ENCODE measurements at regions not wholly inside any gene's neighbourhood (a gene's known extent, or its start where the extent isn't known, plus 50 kb on each side); places are given as distances from the start of the nearest gene placed in this dataset.
"Not testable (repeated sequence)": the region's sequence is repeated elsewhere in the genome, so short reads cannot be mapped to it uniquely, and the experiment has no call there.

DNA sequence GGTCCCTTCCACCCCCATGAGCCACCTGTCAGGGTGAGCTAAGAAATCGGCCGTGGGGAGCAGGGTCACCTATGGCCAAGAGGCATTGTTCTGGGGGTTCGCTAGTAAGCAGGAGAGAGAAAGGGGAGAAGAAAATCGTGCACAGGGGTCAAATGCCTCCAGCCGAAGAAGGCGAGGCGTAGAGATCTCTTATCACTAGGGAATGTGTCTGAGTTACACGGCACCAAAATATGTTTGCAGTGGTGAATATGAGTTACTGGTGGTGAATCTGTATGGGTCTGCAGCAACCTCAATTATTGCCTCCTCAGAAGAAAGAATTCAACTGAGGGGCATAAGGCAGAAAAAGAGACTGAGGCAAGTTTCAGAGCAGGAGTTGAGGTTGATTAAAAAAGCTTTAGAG, 54.2 kb upstream of the RABGAP1L start:
- no peak for FAIRE-seq

DNA sequence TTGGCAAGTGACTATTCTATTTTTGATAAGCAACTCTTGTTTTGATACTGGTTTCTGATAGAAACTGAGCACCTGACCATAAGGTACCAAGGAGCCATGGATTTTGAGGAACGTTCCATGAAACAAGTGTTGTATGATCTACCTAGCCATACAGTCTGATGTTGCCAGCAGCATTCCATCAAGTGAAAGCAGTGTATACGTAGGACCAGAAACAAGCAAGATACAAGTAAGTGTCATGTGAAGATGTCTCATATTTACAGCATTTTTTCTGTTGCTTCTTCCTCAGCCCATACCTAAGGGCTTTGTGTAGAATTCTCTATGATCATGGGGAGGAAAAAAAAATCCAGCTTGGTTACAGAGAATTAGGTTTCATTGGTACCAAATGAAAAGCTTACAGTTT, 55.6 kb upstream of the RABGAP1L start:
- no peak for FAIRE-seq

DNA sequence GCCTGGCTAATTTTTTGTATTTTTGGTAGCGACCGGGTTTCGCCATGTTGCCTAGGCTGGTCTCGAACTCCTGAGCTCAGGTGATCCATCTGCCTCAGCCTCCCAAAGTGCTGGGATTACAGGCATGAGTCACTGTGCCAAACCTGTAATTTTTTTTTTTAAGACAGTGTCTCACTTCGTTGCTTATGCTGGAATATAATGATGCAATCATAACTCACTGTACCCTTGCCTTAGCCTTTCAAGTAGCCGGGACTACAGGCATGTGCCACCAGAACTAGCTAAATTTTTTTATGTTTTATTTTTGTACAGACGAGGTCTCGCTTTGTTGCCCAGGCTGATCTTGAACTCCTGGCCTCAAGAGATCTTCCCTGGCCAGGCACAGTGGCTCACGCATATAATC, 57.3 kb upstream of the RABGAP1L start:
- not testable (repeated sequence) for FAIRE-seq

DNA sequence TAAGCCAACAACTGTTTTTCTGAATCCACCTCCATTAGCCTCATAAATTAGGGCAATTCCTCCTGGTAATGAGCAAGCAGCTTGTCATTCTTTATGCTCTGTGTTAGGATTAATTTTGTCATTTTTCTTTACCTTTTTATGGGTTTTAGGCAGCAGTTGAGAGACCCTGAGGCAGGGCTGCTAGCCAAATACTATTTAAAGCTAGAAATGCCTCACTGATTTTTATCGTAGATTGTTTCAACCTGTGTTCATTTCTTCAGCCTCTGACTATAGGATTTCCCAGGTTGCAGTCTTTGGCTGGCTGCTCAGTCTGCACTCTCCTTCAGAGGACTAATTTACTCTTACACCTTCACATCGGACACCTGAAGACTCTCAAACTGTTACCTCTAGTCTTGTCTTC, 61.9 kb upstream of the RABGAP1L start:
- FAIRE-seq = no peak

DNA sequence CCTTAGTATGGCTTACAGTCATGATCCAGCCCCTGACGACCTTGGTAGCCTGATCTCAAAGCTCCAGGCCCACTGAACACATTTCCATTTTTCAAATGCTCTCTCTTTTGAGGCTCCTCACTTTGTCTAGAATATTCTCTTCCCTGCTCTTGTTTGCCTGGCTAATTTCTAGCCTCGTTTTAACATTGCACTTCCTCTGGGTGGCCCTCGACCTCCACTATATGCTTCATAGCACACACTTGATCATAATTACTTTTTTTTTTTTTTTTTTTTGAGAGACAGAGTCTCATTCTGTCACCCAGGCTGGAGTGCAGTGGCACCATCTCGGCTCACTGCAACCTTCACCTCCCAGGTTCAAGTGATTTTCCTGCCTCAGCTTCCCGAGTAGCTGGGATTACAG, 65.5 kb upstream of the RABGAP1L start:
- FAIRE-seq = not testable (repeated sequence)

DNA sequence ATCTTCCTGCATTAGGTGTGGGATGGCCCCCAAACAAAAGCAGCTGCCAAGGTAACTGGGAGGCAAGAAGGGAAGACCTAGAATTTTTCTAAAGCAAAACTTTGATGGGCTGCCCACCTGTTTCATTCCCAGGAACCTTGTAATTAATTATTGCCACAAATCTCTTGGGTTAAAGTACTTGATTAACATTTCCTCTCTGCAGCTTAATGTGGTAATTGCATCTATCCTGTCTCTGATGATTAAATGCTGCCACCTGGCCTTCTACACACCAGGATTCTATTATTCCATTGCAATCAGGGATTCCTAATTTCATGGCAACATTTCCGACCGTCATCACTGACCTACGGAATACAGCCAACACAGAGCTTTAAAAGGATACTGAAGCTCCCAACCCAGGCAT, 68.3 kb upstream of the RC3H1 start:
- no peak for FAIRE-seq

DNA sequence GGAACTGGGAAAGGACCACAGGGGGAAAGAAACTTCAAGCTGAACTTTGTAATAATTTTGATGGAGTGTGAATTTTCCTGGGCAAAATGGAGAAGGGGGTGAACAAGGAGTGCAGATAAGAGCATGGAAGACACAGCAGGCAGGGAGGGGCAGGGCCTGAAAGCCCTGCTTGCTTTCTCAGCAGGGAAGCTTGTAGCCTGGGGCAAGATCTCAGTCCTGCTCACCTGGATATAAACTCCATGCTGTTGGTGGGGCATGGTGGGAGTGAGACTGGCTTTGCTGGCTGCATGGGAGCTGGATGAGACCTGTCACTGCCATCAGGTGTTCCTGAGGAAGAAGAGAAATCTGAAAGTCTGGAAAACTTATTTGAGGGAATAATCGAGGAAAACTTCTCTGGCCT, 58.7 kb upstream of the RC3H1 start:
- no peak for FAIRE-seq

DNA sequence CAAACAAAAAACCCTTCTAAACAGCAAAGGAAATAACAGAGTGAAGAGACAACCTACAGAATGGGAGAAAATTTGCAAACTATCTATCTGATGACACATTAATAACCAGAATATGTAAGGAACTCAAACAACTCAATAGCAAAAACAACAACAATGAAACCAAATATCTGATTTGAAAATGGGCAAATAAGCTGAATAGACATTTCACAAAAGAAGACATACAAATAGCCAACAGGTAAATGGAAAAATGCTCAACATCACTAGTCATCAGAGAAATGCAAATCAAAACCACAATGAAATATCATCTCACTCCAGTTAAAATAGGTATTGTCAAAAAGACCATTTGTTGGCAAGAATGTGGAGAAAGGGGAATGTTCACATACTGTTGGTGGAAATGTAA, 57.6 kb upstream of the RC3H1 start:
- peak; percentile 3 for FAIRE-seq

DNA sequence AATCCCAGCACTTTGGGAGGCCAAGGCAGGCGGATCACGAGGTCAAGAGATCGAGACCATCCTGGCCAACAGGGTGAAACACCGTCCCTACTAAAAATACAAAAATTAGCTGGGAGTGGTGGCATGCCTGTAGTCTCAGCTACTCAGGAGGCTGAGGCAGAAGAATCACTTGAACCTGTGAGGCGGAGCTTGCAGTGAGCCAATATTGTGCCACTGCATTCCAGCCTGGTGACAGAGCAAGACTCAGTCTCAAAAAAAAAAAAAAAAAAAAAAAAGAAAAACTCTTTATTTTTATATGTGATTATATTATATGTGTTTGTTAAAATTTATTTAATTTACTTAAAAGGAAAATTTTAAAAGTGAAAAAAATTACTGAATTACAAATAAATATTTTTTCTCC, 56.8 kb upstream of the RC3H1 start:
- peak; percentile 64 for FAIRE-seq

DNA sequence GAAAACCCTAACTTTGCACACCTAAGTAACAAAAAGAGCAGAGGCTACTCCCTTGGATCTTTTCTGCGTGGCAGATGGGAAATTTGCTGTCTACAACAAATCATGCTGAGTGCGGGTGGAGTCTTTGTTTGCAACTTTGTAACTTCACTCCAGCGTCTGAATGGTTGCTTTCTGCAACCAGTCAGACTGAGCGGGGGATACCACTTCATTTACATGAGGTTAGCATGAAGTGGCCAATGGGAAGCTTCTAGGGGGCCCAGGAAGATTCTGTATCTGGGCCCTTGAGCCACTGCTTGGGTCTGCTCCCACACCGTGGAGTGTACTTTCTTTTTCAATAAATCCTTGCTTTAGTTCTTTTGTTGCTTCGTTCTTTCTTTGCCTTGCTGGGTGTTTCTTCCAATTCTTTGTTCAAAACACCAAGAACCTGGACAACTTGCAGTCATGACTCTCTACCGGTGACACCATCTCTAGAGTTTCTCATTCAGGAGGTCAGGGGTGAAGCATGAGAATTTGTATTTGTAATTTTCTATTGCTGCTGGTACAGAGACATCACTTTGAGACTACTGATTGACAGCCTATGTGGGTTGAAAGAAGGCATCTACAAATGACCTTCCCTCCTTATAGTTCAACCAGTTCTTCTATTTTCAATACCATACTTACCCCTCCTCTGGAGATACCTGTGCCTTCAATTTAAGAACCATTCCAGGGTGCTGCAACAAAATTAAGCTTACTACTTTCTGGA, 55.8 kb upstream of the RC3H1 start:
- FAIRE-seq = no peak

DNA sequence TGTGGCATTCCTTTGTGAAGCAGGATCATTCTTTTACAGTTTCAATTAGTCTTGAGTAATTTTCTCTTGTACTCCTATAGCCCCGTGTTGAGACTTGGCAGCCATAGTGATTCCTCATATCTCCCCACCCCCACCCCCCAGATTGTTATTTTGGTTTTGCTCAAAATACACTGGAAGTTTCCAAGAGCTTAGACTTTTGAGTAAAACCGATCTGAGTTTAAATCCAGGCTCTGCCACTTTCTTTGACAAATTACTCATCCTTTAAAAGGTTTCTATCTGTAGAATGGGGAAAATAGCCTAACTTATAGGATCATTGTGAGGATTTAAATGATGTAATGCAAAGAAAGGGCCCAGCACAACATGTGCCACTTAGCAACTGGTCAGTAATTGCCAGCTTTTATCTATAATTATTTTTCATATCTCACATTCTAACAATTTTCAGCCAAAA, 53.1 kb upstream of the RC3H1 start:
- no peak for FAIRE-seq

DNA sequence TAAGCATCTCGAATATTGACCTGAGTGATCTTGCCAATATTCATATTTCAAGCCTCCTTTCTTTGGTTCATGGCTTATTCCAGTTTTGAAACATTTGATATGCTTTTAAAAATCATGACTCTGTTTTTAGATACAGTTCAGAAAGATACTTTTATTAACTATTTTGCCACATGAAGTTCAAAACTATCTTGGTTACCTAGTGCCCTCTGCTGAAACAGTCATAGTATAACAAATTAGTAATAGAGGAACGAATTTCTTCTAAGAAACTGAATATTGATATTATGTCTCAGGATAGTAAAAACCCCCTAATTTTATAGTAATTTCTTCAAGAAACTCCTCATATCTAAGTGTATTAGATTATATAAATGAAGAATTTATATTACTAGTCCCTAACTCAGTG, 52.6 kb upstream of the RC3H1 start:
- peak; percentile 98 for FAIRE-seq

DNA sequence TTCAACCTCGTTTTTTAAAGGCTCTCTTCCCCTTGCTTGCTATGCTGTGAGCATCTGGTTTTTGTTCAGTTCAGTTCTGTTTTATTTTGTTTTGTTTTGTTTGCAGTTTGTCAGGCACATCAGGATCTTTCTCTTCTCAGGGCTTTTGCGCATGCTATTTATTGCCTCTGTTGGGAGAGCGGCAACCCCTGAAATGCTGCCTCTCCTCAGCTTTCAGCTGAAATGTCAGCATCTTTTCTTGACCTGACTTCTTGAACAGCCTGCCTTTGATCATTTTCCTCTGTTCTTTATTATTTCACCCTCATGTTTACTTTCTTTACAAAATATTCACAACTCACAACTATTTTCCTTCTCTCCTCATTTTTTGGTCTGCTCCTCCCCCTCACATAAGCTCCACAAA, 50.4 kb upstream of the RC3H1 start:
- no peak for FAIRE-seq
